ENCODE measurements at regions not wholly inside any gene's neighbourhood (a gene's known extent, or its start where the extent isn't known, plus 50 kb on each side); places are given as distances from the start of the nearest gene placed in this dataset.
"Not testable (repeated sequence)": the region's sequence is repeated elsewhere in the genome, so short reads cannot be mapped to it uniquely, and the experiment has no call there.

DNA sequence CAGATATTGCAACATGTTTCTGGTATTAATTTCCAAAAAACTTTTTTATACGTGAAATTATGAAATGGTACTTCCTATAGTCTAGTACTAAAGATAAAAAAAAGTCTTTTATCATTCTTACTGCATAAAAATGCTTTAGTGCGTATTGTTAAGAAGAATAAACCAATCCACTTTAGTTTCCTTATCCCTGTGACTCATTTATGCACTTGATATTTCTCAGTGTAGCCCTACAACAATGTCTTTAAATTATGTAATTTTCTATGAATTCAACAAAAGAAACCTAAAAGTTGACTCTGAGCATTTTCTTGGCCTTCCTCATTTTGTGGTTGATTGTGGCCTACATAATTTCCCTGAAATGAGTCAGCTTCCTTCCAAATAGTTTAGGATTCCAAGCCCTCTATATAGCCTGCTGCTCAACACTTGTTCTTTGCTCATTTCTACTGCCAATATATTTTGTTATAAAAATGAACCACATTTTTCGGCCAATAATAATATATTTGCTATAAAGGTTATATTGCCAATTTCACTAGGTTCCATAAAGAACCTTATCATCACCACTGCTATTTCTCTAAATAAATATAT is 961.7 kb upstream of the ADAMTS5 start:
- DNase-seq, result peak; percentile 92

DNA sequence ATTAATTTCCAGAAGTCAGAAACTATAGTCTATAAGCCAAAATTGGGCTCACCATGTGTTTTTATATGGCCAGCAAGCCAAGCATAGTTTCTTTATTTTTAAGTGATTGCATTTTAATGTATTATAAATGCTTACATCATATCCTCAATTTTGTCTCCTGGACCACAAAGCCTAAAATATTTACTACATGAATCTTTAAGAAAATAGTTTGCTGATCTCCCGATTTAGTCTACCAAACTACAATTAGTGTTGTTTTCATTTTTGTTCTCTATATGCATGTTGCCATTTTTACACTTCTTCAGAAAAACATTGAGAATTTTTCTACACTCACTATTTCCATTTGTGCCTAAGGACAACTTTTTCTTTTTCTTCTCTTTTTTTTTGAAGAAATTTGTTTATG is 954.5 kb upstream of the ADAMTS5 start:
- DNase-seq, result peak; percentile 13

DNA sequence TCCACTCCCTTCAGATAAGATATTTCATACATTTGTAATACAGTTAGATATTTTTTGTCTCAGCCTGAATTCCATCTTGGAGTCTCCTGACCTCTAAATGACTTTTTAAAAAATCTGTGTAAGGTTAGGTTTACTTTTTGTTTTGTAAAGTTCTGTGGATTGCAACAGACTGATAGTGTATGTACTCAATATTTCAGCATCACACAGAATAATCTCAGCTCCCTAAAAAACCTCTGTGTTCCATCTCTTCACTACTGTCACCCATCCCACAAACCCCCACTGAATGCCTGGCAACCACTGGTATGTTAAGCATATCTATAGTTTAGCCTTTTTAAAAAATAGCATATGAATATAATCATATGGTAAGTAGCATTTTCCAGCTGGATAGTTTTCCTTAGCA is 951.1 kb upstream of the ADAMTS5 start:
- DNase-seq, result peak; percentile 21

DNA sequence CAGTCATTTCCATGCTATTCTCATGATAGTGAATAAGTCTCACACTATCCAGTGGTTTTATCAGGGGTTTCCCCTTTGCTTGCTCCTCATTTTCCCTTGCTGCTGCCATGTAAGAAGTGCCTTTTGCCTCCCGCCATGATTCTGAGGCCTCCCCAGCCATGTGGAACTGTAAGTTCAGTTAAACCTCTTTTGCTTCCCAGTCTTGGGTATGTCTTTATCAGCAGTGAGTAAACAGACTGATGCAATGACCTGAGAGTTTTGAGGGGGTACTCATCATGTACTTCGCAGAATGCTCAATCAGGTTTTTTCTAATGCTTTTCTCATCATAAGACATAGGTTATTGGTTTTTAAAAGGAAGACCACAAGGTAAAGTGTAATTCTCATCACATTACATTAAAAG is 949.4 kb upstream of the ADAMTS5 start:
- peak; percentile 7 for DNase-seq

DNA sequence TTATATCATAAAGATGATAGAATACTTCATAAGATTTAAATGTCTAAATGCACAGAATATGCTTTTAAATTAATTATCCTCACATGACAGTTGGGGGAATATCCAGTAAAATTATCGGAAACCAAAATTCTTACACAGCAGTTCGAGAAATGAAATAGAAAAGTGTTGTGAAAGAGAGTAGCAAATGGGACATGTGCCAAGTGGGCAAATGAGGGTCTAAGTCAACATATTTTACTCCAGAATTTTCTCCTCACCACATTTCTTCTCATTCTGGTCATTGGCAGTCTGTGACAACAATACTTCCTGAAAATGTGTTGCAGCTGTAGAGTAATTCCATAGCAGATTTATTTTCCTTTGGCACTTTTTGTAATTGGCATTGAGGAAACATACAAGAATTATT is 945.2 kb upstream of the ADAMTS5 start:
- DNase-seq, result not testable (repeated sequence)

DNA sequence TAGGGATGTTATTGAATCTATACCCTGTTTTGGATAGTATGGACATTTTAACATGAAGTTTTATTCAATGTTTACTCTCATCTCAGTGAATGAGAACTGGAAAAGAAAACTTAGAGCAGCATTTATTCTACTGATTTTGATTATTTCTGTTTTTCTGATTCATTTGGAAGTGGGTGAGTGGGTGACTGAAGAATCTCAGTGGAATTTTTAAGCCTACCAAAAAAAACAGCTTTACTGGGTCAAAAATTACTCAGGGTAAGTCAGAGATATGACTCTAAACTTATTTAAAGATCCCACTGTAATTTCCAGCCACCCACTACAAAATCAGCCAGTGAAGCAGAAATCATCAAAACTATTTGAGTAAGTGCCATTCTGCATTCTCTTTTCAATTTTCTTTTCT is 942.6 kb upstream of the ADAMTS5 start:
- DNase-seq, result not testable (repeated sequence)

DNA sequence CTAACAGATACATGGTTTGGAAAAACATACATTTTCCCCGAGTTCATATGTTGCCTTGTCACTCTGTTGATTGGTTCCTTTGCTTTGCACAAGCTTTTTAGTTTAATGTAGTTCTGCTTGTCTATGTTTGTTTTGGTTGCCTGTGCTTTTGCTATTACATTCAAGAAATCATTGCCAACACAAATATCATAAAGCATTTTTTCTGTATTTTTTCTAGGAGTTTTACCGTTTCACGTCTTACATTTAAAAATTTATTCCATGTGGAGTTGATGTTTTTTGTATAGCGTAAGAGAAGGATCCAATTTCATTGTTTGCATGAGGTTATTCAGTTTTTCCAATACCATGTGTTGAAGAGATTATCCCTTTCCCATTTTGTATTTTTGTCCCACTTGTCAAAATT is 941.9 kb upstream of the ADAMTS5 start:
- peak; percentile 5 for DNase-seq

DNA sequence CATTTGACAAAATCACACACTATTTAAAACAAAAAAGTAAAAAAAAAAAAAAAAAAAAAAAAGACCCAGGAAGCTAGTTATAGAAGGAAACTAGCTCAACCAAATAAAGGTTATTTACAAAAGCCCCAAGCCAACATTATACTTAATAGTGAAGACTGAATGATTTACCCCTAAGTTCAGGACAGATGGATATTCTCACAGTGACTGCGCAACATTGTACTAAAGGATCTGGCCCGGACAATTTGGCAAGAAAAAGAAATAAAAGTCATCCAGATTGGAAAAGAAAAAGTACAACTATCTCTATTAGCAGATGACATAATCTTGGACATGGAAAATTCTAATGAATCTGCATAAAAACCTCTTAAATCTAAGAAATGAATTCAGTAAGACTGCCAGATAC is 936.0 kb upstream of the ADAMTS5 start:
- not testable (repeated sequence) for DNase-seq

DNA sequence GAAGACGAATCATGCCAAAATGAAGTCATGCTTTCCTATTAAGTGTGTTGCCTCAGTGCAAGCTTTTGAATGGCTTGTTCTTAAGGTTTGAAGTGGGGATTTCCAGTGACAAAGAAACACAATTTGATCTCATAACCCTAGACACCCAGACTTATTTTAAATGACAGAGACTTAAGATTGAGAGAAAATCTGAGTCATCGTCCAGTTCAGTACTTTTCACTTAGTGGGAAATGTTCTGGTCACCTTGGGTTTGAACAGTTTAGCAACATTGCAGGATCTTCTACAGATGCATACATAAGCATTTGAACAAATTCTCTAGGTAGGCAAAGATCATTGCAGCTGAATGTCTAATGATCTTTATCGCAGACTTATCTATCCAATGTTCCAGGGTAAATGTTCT is 926.7 kb upstream of the ADAMTS5 start:
- not testable (repeated sequence) for DNase-seq

DNA sequence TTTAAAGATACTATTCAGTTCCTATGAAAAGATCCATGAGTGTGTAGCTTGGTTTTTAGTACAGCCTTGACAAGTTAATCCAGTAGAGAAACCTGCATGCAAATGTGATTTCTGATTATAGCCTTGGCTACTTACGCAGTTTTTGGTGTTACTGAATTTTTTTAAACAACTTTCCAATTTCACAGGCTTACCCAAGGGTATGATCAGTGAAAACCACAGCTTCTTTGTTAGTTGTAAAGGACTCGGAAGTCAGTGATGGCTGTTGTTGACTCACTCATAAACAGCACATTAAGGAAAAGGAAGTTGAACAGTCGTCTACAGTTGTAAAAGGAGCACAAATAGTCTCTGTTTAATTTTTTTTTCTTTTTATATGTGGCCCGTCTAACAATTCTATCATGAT is 924.6 kb upstream of the ADAMTS5 start:
- peak; percentile 2 for DNase-seq

DNA sequence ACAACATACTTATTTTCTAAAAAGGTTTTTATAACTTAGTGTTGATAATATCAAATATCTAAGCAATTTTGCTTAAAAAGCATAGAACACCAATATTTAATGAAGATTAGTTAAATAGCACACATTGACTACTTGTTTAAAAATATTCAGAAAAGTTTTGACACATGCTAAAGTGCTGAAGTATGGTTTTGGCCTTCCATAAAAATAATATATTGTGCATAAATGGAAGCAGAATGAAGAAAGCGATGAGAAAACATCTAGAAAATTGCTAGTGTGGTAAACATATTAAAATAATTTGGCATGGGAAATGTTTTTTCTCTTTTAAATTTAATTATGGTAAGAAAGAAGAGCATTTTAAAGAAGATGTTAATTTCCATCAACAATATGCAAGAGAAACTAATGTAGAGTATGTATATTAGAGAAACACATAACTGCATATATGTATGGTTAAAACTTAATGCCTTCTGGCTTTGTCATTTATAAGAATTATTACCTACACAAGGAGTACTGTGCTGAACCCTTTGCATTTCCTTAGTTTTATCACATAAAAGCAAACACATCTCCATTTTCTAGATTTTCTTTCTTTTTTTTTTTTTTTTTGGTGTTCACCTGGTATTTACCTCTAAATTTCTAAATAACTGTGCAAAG is 921.0 kb upstream of the ADAMTS5 start:
- DNase-seq, result not testable (repeated sequence)

DNA sequence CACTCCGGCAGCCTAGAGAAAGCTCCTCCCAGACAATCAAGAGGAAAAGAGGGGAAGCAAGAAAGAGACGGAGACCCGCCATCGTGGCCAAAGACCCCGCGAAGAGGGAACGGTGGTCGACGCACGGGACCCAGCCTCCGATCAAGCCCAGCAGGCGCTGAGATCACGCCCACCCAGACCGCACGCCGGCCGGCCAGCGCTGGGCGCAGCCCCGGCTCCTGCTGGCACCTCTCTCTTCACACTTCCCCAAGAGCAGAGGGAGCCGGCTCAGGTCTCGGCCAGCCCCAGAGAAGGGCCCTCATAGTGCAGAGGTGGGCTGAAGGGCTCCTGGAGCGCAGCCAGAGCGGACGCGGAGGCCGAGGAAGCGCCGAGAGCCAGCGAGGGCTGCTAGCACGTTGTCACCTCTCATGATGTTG is 918.4 kb upstream of the ADAMTS5 start:
- DNase-seq, result no peak

DNA sequence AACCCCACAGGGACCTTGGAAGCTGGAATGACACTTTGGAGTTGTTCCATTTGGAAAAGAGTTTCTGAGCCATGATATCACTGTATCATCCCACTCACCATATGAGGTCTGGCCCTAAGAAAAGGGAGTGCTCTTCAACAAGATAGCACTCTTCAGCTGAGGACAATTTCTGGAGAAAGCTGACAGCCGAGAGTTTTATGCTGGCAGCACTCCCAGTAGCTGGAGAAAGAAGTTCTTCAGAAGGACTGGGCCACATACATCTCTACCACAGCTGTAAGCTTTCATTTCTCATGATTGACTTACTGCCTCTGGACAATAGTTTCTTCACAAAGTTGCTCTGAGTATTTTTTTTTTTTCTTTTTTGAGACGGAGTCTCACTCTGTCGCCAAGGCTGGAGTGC is 914.4 kb upstream of the ADAMTS5 start:
- not testable (repeated sequence) for DNase-seq

DNA sequence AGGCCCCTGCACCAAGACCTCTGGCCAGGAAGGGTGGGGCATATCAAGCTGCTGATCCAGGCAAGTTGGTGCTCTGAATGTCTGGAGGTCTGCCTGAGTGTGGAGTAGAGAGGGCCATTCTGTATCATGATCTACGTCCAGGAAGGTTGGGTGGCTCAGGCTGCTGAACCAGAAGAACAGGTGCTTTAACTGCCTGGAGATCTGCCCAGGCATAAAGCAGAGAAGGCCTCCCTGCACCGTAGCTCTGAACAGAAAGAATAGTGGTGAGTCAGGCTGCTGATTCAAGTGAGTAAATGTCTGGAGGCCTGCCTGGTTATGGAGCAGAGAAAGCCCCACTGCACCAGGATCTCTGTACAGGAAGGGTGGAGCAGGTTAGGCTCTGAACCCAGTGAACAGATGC is 905.5 kb upstream of the ADAMTS5 start:
- not testable (repeated sequence) for DNase-seq

DNA sequence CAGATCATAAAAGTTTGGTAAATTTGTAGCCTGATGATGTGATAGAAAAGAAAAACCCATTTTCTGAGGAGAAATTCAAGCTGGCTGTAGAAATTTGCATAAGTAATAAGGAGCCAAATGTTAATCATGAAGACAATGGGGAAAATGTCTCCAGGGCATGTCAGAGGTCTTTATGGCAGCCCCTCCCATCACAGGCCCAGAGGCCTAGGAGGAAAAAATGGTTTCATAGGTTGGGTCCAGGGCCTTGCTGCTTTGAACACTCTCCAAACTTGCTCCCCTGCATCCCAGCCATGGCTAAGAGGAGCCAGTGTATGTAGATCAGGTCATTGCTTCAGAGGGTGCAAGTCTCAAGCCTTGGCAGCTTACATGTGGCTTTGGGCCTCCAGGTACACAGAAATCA is 903.9 kb upstream of the ADAMTS5 start:
- DNase-seq, result not testable (repeated sequence)

DNA sequence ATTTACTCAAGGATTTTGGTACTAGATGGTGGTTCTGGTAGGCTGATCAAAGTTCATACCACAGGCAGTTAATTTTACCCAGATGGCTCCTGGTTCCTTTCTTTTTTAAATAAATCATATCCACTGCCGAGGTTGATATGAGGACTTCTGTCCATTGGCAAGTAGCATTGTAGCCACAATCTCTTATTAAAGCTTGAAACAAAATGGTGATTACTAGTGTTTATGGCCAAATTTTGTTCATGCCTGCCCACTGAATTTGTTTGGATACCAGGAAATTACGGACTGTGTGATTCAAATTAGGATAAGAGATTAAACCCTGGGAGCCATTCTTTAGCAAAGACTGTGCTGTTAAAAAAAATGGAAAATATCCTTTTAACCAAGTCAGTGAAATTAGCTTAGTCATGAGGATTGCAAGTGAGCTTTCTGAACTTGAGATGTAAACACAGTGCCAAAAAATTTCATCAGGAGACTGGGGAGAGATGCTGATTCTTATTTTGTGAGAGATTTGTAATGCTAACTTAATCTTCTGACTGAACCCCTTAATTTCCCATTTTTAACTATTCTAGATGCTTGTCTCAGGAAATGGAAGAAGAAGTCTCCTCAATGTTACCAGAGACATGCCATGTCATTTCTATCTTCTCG is 893.5 kb upstream of the ADAMTS5 start:
- DNase-seq, result peak; percentile 31

DNA sequence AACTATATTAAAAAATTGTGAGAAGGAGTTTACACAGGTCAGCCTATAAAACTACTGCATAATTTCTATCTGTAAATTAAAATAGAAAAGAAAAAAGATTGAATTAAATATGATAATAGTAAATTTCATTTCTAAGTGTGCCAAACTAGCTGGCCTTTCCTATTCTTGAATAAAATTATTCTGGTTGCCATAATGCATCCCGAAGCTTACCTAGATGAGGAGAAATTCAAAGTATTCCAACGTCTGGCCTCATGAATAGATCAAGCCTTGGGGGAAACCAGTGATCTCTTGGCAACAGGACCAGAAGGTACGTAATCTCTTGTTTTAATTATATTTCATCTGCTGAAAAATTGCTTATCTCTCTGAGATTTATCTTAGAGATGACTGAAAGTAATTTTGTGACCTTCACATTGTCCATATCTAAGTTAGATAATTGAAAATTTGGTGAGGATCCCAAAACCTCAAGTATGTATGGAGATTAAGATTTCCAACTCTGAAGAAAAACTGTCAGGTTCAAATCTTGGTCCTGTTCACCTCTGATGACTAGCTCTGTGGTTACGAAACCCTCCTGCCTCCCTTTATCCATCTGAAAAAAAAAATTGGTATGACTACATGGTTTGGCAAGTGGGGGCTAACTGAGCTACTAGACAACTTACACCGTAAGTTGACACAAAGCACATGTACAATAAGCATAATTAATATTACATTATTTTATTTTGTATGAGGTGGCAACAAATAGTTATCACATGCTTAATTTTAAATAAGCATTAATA is 891.4 kb upstream of the ADAMTS5 start:
- peak; percentile 7 for DNase-seq

DNA sequence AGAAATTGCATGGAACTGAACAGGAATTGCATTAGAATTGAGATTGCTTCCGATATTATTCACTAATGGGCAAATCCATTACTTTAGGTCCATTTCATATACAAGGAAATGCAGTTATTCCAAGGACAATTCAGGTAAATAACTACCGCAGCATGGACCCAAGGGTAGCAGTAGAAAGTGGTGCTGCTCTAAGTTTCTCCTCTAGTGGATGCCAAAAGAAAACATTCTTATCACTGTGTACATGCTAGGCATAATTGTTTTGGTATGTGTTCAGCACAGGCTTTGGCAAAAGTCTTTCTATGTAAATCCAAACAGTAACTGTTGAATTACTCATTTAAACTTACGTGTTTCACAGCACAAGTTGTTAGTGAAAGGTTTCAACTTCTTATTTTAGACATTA is 890.1 kb upstream of the ADAMTS5 start:
- not testable (repeated sequence) for DNase-seq

DNA sequence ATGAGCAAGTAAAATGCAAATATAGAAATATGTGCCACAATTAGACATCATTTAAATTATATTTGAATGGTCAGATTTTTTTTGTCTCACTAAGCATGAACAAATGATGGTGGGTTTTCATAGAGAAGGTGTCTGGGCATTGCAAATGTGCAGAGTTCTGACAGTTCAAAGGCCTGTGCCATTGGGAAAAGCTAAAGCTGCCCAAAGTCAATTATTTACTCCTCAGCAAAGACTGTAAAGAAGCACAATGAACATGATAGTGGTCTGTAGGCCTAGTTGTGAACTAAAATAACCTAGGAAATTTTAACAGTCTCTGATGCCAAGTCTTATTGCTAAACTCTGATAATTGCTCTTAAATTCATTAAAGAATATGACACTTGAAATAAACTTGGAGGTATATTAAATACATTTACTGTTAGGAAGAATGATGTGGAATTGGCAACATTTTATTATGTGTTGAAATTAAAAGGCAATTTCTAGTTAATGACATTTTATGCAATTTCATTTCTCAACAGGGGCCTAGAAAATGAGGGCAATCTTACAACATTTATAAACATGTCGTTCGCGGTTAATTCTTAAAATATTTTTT is 874.3 kb upstream of the ADAMTS5 start:
- DNase-seq, result no peak

DNA sequence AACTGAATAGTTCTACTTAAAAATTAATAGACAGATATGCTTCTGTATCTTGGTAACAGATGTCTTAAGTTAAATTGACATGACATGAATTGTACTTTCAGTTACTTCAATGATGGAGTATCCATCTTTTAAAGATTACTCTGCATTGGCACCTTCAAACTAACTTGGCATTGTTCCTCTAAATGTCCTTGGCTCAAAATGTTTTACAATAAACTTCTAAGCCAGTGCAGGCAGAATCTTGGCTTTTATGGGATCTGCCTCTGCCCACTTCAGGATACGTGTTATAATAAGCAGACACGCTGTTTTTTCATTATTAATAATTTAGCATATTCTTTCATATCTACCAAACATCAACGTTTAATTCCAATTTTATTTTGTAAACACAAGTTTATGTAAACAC is 873.4 kb upstream of the ADAMTS5 start:
- DNase-seq, result no peak

DNA sequence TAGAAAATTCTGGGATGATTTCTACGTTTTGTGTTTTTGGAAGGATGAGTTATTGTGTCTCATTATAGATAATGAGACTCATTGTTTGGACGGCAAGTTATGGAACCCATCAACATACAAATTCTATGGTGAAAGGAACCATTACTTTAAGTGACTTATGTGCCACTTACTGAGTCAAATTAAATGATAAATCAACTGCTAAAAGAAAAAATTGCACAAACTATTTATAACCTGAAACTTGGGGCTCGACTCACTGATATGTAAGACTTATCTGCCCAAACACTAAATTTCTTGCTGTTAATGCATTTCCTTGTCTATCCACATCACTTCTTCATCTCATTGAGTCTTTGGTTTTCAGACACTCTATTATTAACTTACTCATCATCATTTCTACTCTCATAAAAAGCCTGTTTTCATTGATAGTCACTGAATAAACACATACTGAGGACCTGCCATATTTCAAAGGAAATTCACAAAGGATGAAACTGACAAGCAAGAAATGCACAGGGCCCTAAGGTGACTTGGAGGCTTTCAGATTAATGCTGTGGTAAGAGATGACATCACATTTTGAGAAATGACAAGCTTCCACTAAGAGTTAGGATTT is 872.7 kb upstream of the ADAMTS5 start:
- no peak for DNase-seq

DNA sequence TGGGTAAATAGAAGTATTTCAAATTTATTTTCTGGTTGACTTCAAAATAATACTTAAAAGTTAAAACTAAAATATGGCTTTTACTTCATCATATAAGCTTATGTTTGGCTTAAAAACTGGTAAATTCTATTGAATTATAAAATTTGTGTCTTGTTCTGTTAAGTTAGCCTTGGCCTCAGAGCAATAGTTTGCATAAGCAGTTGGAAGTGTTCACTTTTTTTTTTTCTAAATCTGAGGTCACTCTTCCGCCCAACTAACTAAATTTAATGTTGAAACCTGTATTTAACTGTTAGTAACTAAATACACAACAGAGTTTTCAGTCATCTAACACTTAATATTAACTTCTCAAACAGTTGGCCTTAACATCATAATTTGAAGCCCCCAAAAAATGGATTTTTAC is 871.7 kb upstream of the ADAMTS5 start:
- no peak for DNase-seq

DNA sequence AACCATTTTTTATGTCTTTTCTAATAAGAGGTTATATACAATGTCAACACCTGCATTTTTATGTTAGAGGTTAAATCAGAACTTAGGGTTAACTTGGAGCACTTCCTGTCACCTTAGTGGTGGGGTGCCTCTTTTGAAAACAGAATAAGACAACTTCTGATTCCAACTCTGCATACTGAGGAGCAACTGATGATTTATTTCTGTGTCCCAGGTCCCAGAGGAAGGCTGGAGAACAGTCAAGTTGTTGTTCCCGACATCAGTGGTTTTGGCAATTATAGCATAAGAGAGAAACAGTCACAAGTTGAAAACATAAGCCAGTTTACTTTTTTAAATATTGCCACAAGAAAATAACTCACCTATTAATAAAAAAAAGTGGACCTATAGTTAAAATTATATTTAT is 871.0 kb upstream of the ADAMTS5 start:
- no peak for DNase-seq

Data from fibroblast of skin of right quadriceps (primary cell).